T-cell (primary cell): ENCODE measurements at regions not wholly inside any gene's neighbourhood (a gene's known extent, or its start where the extent isn't known, plus 50 kb on each side); places are given as distances from the start of the nearest gene placed in this dataset.

Experiments
- ATAC-seq, 4 experiments: fragments of 200-7000 bp in 3 of 4; fragments of 150-1000 bp in 1 of 4; cut with Tn5 transposase; replicated peaks in 1 of 4; 1 replicate in 3 of 4; 2 replicates in 1 of 4; pipeline ENCODE4 v1.10.0; 2021; ENCODE audit warnings: moderate library complexity in 3 of 4, mild to moderate bottlenecking in 2 of 4, moderate number of reproducible peaks in 1 of 4
- CTCF ChIA-PET, 2 donors: fragments of 300-600 bp; sonication (Branson Sonifier 250); formaldehyde crosslinking; loops; one replicate each; lab custom pipeline; 2022; ENCODE audit warnings: antibody characterized with exemption in 2 of 2; lab: Charles Lee
- POLR2A ChIA-PET, 2 donors: fragments of 300-600 bp; sonication (Branson Sonifier 250); formaldehyde crosslinking; loops; one replicate each; lab custom pipeline; 2022; ENCODE audit warnings: antibody characterized with exemption in 2 of 2; lab: Charles Lee
- DNase-seq, 35 experiments: peaks; one replicate each; pipeline versions ENCODE4 v3.0.0 to v3.0.0-alpha.2; 2013 to 2023
- H3K27ac ChIP-seq: one replicate; pipeline ENCODE4 v1.5.1; 2013; ENCODE audit warnings: low read length
- H3K27me3 ChIP-seq, 2 experiments: replicated peaks in 1 of 2; 1 replicate in 1 of 2; 2 replicates in 1 of 2; pipeline versions ENCODE4 v1.6.1 to v1.7.0; 2013; ENCODE audit warnings: low read length in 1 of 2, mixed read lengths in 1 of 2; ENCODE audit not compliant: control insufficient read depth in 2 of 2, insufficient read depth in 2 of 2; ENCODE audit errors: extremely low read depth in 1 of 2
- H3K36me3 ChIP-seq, 2 donors: 1 replicate in 1 of 2; 2 replicates in 1 of 2; pipeline versions ENCODE4 v1.6.1 to v1.7.0; 2013; ENCODE audit warnings: low read length in 1 of 2; ENCODE audit not compliant: control insufficient read depth in 2 of 2, insufficient read depth in 1 of 2; ENCODE audit errors: extremely low read depth in 1 of 2
- H3K4me1 ChIP-seq, 2 experiments: 1 replicate in 1 of 2; 2 replicates in 1 of 2; pipeline versions ENCODE4 v1.6.1 to v1.7.0; 2013; ENCODE audit warnings: low read length in 2 of 2, mixed read lengths in 1 of 2; ENCODE audit not compliant: insufficient read depth in 2 of 2, control insufficient read depth in 1 of 2; ENCODE audit errors: extremely low read depth in 1 of 2
- H3K4me3 ChIP-seq, 2 donors: 1 replicate in 1 of 2; 2 replicates in 1 of 2; pipeline versions ENCODE4 v1.5.1 to v1.7.0; 2013; ENCODE audit warnings: mild to moderate bottlenecking in 2 of 2, low read length in 1 of 2, moderate library complexity in 1 of 2; ENCODE audit not compliant: control insufficient read depth in 1 of 2; ENCODE audit errors: extremely low read depth in 1 of 2
- H3K9me3 ChIP-seq: 2 replicates; pipeline ENCODE4 v1.7.0; 2013
- H3K27ac Mint-ChIP-seq, 2 donors: one replicate each; pipeline ENCODE4 v1.8.0; 2020 to 2021; ENCODE audit warnings: mild to moderate bottlenecking in 2 of 2, mixed read lengths in 2 of 2
- H3K27me3 Mint-ChIP-seq, 2 donors: one replicate each; pipeline ENCODE4 v1.8.0; 2021 to 2022; ENCODE audit warnings: mixed read lengths in 2 of 2
- H3K36me3 Mint-ChIP-seq: one replicate; pipeline ENCODE4 v1.8.0; 2021; ENCODE audit warnings: mixed read lengths
- H3K4me1 Mint-ChIP-seq, 3 donors: one replicate each; pipeline ENCODE4 v1.8.0; 2020 to 2022; ENCODE audit warnings: mixed read lengths in 3 of 3, mild to moderate bottlenecking in 1 of 3
- H3K4me3 Mint-ChIP-seq, 3 donors: one replicate each; pipeline ENCODE4 v1.8.0; 2020 to 2022; ENCODE audit warnings: mild to moderate bottlenecking in 3 of 3, mixed read lengths in 3 of 3, moderate library complexity in 3 of 3
- H3K9me3 Mint-ChIP-seq, 3 donors: one replicate each; pipeline ENCODE4 v1.8.0; 2020 to 2022; ENCODE audit warnings: mixed read lengths in 3 of 3
- WGBS: methylation state at CpG from one replicate; pipeline ENCODE4 v1.1.5; 2013; ENCODE audit warnings: missing lambda C conversion rate; ENCODE audit not compliant: insufficient coverage; 5-methylcytosine and 5-hydroxymethylcytosine counted together

DNA sequence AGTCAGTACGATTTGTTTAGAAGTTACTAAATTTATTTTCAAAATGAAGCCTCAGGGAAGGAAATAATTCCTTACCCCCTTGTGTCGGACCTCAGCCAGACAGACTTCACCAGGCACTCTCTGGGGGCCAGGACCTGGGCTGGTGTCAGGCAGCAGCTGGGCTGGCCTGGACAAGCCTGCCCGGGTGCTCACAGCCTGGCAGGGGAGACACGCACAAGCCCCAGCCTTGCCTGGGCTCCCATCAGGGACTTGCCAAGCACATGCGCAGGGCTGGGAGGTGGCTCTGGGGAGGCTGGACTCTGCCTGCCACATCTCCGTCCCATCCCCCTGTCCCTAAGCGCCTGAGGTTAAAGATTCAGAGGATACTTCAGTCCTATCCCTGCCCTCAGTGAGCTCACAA lies 56.8 kb upstream of the HS6ST1 start:
- peak in 2 of 35 experiments; percentile 3 to 17 for DNase-seq
- POLR2A ChIA-PET = interaction anchor here in 1 of 2 donors (0.6 kb wide), 1 partner anchor 10 kb away, joined by 5 read pairs; no protein-coding TSS in a partner anchor
- Histone ChIP-seq H3K27me3 (peaks cover 0 to 84% of the 10 kb centered on the region in 2 experiments), H3K36me3 (no peaks in the 10 kb centered on the region), H3K9me3 (no peaks in the 10 kb centered on the region), H3K27ac (no peak overlapping the region), H3K4me1 (peaks cover 2 to 24% of the 10 kb centered on the region in 2 experiments), H3K4me3 (no peak overlapping the region)
- H3K4me3 Mint-ChIP-seq = no peak overlapping the region
- ATAC-seq = no peak
- no peaks in the 10 kb centered on the region for H3K9me3 Mint-ChIP-seq
- H3K4me1 Mint-ChIP-seq = peaks cover 0 to 13% (median 8%) of the 10 kb centered on the region in 3 donors
- WGBS = 96% methylated on average over 4 of the region's 7 CpGs
- peaks cover 0 to 2% of the 10 kb centered on the region in 2 donors for H3K27me3 Mint-ChIP-seq
- CTCF ChIA-PET = no interaction called here
- no peaks in the 10 kb centered on the region for H3K36me3 Mint-ChIP-seq
- H3K27ac Mint-ChIP-seq = no peak overlapping the region

GRCh38 chr2:128376241-128377041 lies 57.8 kb upstream of the HS6ST1 start:
- H3K27me3 Mint-ChIP-seq = peaks cover 0 to 4% of the 10 kb centered on the region in 2 donors
- POLR2A ChIA-PET = no interaction called here
- H3K4me3 Mint-ChIP-seq = no peak overlapping the region
- DNase-seq (peak in 2 of 35 experiments; percentile 11 to 19), ATAC-seq (no peak)
- CTCF ChIA-PET = no interaction called here
- peaks cover 0 to 13% (median 8%) of the 10 kb centered on the region in 3 donors for H3K4me1 Mint-ChIP-seq
- H3K4me3 ChIP-seq = no peak overlapping the region
- no peaks in the 10 kb centered on the region for H3K36me3 ChIP-seq
- H3K27me3 ChIP-seq = peaks cover 0 to 84% of the 10 kb centered on the region in 2 experiments
- no peak overlapping the region for H3K27ac ChIP-seq
- WGBS = 83% methylated on average over 17 of the region's 17 CpGs
- peaks cover 2 to 31% of the 10 kb centered on the region in 2 experiments for H3K4me1 ChIP-seq
- no peaks in the 10 kb centered on the region for H3K9me3 ChIP-seq
- no peaks in the 10 kb centered on the region for H3K9me3 Mint-ChIP-seq
- H3K36me3 Mint-ChIP-seq = no peaks in the 10 kb centered on the region
- H3K27ac Mint-ChIP-seq = no peak overlapping the region

DNA sequence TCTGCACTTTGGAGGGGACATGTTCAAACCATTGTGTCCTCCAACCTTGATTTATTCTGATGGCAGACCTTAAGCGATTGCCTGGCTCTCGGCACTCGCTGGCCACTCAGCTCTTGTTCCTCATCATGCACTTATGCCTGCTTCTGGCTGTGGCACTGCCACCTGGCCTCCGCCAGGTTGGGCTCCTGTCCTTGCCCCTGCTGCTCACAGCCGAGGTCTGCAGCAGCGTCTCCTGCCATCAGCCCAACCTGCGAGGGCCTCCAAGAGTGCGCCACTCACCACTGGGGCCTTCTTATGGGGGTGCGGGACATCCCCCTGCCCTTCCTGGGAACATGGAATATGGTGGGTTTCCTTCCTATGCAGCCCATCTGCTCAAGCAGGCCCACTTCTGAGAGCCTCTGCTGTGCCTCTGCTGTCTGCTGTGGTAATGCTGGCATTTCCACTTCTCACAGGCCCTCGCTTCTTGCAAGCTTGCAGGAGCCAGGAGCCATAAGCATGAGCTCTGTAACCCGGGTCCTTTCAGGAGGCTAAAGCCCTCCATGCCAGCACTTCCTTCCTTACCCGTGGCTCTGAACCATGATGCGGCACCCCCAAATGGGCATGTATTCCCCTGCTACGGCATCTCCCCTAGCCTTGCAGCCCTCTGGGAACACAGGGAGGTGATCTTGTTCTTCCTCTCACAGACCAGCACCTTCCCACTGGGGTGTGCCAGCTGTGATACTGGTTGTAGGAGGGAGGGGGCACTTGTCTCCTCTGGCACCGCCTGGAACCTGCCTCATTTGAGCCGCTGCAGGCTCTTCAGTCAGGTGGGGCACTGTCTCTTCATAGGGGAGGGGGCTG lies 58.6 kb upstream of the HS6ST1 start:
- Mint-ChIP-seq H3K27me3 (peaks cover 0 to 4% of the 10 kb centered on the region in 2 donors), H3K4me1 (peaks cover 3 to 12% (median 7%) of the 10 kb centered on the region in 3 donors), H3K36me3 (no peaks in the 10 kb centered on the region), H3K27ac (no peak overlapping the region), H3K4me3 (no peak overlapping the region), H3K9me3 (no peaks in the 10 kb centered on the region)
- ATAC-seq (no peak), DNase-seq (peak in 2 of 35 experiments; percentile 8 to 16)
- peaks cover 0 to 79% of the 10 kb centered on the region in 2 experiments for H3K27me3 ChIP-seq
- WGBS = 82% methylated on average over 10 of the region's 16 CpGs
- peaks cover 0 to 30% of the 10 kb centered on the region in 2 experiments for H3K4me1 ChIP-seq
- no peak overlapping the region for H3K4me3 ChIP-seq
- ChIA-PET CTCF (no interaction called here), POLR2A (no interaction called here)
- no peaks in the 10 kb centered on the region for H3K36me3 ChIP-seq
- no peaks in the 10 kb centered on the region for H3K9me3 ChIP-seq
- no peak overlapping the region for H3K27ac ChIP-seq

DNA sequence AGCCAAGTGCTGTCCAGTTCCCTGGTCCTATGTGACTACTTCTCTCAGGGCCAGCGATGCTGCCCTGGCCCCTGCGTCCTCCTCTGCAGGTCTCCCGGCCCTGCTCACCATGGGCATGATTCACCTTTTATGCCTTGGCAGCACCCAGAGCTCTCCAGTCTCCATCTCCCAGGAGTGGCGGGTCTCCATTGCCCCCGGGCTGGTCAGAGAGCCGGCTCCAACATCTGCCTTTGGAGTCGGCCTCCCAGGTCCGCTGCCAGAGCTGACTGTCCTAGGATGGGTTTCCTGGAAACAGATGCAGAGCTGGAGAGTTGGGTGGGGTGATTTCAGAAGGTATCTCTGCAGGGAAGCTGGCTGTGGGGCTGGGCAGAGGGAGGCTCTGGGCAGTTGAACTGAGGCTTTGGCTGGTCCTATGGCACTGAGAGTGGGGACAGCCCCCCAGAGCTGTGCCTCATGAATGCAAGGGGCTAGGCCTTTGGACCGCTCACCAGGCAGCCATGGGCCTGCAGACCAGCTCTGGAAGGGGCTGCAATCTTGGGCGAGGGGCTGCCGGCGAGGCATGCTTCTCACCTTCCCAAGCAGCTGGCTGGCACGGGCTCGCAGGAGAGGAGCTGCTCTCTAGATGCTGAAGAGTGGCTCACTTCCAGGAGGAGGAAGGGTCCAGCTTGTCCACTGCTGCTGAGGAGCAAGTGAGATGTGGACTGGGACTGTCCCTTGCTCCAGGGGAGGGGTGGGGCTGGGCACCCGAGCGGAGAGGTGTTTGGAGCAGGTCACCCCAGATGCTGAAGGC lies 59.8 kb upstream of the HS6ST1 start:
- Mint-ChIP-seq H3K36me3 (no peaks in the 10 kb centered on the region), H3K9me3 (no peaks in the 10 kb centered on the region), H3K4me3 (no peak overlapping the region), H3K27me3 (peaks cover 0 to 3% of the 10 kb centered on the region in 2 donors), H3K27ac (no peak overlapping the region), H3K4me1 (peaks cover 3 to 4% (median 3%) of the 10 kb centered on the region in 3 donors)
- WGBS = 84% methylated on average over 13 of the region's 16 CpGs
- Histone ChIP-seq H3K9me3 (no peaks in the 10 kb centered on the region), H3K4me1 (peaks cover 0 to 22% of the 10 kb centered on the region in 2 experiments), H3K36me3 (no peaks in the 10 kb centered on the region), H3K27ac (no peak overlapping the region), H3K27me3 (peaks cover 0 to 71% of the 10 kb centered on the region in 2 experiments), H3K4me3 (no peak overlapping the region)
- CTCF ChIA-PET = interaction anchor here in 1 of 2 donors (0.7 kb wide), 1 partner anchor 864 kb away, joined by 4 read pairs; no protein-coding TSS in a partner anchor
- POLR2A ChIA-PET = no interaction called here
- DNase-seq (peak in 1 of 35 experiments; percentile 3), ATAC-seq (no peak)

- 74% methylated on average over 13 of the region's 22 CpGs for WGBS
- Mint-ChIP-seq H3K4me3 (no peak overlapping the region), H3K27me3 (peaks cover 0 to 3% of the 10 kb centered on the region in 2 donors), H3K4me1 (peaks cover 0 to 4% (median 3%) of the 10 kb centered on the region in 3 donors), H3K27ac (no peak overlapping the region), H3K9me3 (no peaks in the 10 kb centered on the region), H3K36me3 (no peaks in the 10 kb centered on the region)
- Histone ChIP-seq H3K36me3 (no peaks in the 10 kb centered on the region), H3K27ac (no peak overlapping the region), H3K9me3 (no peaks in the 10 kb centered on the region), H3K4me3 (no peak overlapping the region), H3K4me1 (peaks cover 0 to 16% of the 10 kb centered on the region in 2 experiments), H3K27me3 (peaks cover 0 to 64% of the 10 kb centered on the region in 2 experiments)
- ATAC-seq (no peak), DNase-seq (peak in 2 of 35 experiments; percentile 6 to 16)
- ChIA-PET POLR2A (no interaction called here), CTCF (no interaction called here)
Measured at GRCh38 chr2:128379021-128380015, 60.6 kb upstream of the HS6ST1 start.
